Panc1 (cell line): ENCODE measurements at regions not wholly inside any gene's neighbourhood (a gene's known extent, or its start where the extent isn't known, plus 50 kb on each side); places are given as distances from the start of the nearest gene placed in this dataset.

Source experiments
- ATAC-seq: fragments of 200-7000 bp; cut with Tn5 transposase; 2 replicates; pipeline ENCODE4 v1.9.1; 2020; ENCODE audit warnings: mild to moderate bottlenecking, moderate library complexity
- BruUV-seq: library from RNA; stranded (reverse); fragments of 400-500 nt; replicated peaks from 2 replicates; lab custom pipeline; 2021; lab: Mats Ljungman, UMichigan
- CTCF ChIA-PET: fragments of 300-600 bp; sonication (Branson Sonifier 250); formaldehyde crosslinking; loops from one replicate; lab custom pipeline; 2022; ENCODE audit warnings: antibody characterized with exemption; lab: Charles Lee
- POLR2A ChIA-PET: fragments of 300-600 bp; sonication (Branson Sonifier 250); formaldehyde crosslinking; loops from one replicate; lab custom pipeline; 2022; ENCODE audit warnings: antibody characterized with exemption; lab: Charles Lee
- DNase-seq: peaks from one replicate; pipeline ENCODE4 v3.0.0-alpha.2; 2010; ENCODE audit warnings: low read depth, low spot score
- H3K27ac ChIP-seq: 2 replicates; pipeline ENCODE4 v1.5.1; 2011; ENCODE audit warnings: mild to moderate bottlenecking, low read length, inconsistent platforms
- H3K27me3 ChIP-seq: fragments of 200-500 bp; sonication (Bioruptor generic); 2 replicates; pipeline ENCODE4 v1.6.0; 2014; ENCODE audit warnings: low read length, inconsistent platforms; ENCODE audit not compliant: control insufficient read depth, insufficient read depth
- H3K36me3 ChIP-seq: fragments of 200-500 bp; sonication (Bioruptor generic); 2 replicates; pipeline ENCODE4 v1.5.1; 2014; ENCODE audit warnings: inconsistent platforms, mild to moderate bottlenecking, low read length, moderate library complexity; ENCODE audit not compliant: control insufficient read depth, insufficient read depth
- H3K4me1 ChIP-seq: 2 replicates; pipeline ENCODE4 v1.5.1; 2011; ENCODE audit warnings: inconsistent platforms, mild to moderate bottlenecking, low read length, moderate library complexity; ENCODE audit not compliant: control insufficient read depth, insufficient read depth
- H3K4me3 ChIP-seq, 2 experiments: 2 replicates each; pipeline ENCODE4 v1.5.1; 2011 to 2012; ENCODE audit warnings: low read depth in 2 of 2, low read length in 2 of 2, mild to moderate bottlenecking in 2 of 2, inconsistent platforms in 1 of 2, moderate library complexity in 1 of 2
- H3K9me3 ChIP-seq: fragments of 200-500 bp; sonication (Bioruptor generic); 2 replicates; pipeline ENCODE4 v1.5.1; 2014; ENCODE audit warnings: low read depth, mild to moderate bottlenecking, inconsistent platforms, low read length, moderate library complexity; ENCODE audit not compliant: control insufficient read depth, insufficient read depth
- CTCF ChIP-seq: fragments of 450-650 bp; IDR thresholded peaks from 2 replicates; pipeline ENCODE4 v1.5.1; 2017; ENCODE audit warnings: mild to moderate bottlenecking
- POLR2AphosphoS5 ChIP-seq: IDR thresholded peaks from 2 replicates; pipeline ENCODE4 v1.6.1; 2012; ENCODE audit warnings: mild to moderate bottlenecking, low read depth, low read length, moderate library complexity
- REST ChIP-seq, 2 experiments: IDR thresholded peaks; 2 replicates each; pipeline ENCODE4 v1.6.1; 2011 to 2012; ENCODE audit warnings: low read depth in 2 of 2, control low read depth in 1 of 2, low read length in 1 of 2, mild to moderate bottlenecking in 1 of 2, moderate library complexity in 1 of 2; ENCODE audit not compliant: insufficient read depth in 1 of 2
- SIN3A ChIP-seq: IDR thresholded peaks from 2 replicates; pipeline ENCODE4 v1.6.1; 2012; ENCODE audit warnings: low read depth, mild to moderate bottlenecking, low read length, moderate library complexity, borderline replicate concordance; ENCODE audit not compliant: insufficient read depth
- TCF7L2 ChIP-seq: IDR thresholded peaks from 2 replicates; pipeline ENCODE4 v1.6.1; 2011; ENCODE audit warnings: mild to moderate bottlenecking, low read depth, low read length, inconsistent platforms
- in situ Hi-C: cut with HindIII; loops from 2 replicates; pipeline ENCODE4 v1.10.0; 2016; ENCODE audit warnings: low sequenced_read_pairs, low pct_unique_long_range_greater_than_20kb
- intact Hi-C: fragments of 100-400 bp; cut with micrococcal nuclease; formaldehyde crosslinking; loops from one replicate; pipeline ENCODE4 v1.10.0; 2022; ENCODE audit not compliant: unreplicated experiment

DNA sequence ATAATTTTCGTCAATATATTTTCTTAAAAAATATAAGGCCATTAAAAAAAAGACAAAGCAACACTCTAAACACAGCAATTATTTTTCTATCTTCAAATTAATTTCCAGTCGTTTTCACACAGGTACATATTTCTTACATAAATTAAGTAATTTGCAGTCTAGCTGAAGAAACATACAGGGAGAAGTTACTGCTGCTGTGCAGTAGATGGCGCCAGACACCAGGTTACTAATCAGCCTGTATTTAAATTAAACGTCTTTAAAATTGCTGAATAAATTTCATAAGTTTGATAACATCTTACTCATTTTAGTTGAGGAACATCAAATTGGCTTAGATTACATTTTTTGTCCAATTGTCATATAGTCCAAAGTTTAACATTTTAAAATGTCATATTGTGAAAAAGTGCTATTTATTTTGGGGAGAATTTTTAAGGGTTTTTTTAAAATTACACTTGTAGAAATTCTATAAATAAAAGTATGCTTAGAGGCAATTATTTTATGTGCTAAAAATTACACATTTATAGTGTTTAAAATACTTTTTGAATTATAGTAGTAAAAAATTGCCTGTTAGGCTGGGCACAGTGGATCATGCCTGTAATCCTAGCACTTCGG is 88.4 kb downstream of the PMAIP1 start:
- BruUV-seq = no TSS peak
- ChIA-PET POLR2A (no interaction called here), CTCF (interaction anchor here (0.5 to 1.4 kb wide), 8 partner anchors 56 to 691 kb away, joined by 3 read pairs; no protein-coding TSS in a partner anchor)
- H3K4me1 ChIP-seq = no peaks in the 10 kb centered on the region
- H3K9me3 ChIP-seq = no peaks in the 10 kb centered on the region
- no peak overlapping the region for H3K4me3 ChIP-seq
- in situ Hi-C loops (no loop called here), intact Hi-C loops (loop anchor here (2.0 kb wide), 1 partner anchor 561 kb away; no protein-coding TSS in a partner anchor)
- DNase-seq (no peak), ATAC-seq (no peak)
- H3K27ac ChIP-seq = no peak overlapping the region
- no peaks in the 10 kb centered on the region for H3K27me3 ChIP-seq
- H3K36me3 ChIP-seq = no peaks in the 10 kb centered on the region
- TF ChIP-seq REST (IDR thresholded peaks at IDR 0.05; ENCODE audit: insufficient read depth in 1 of 2, low read depth in 2 of 2, low read length in 1 of 2) (no peak), POLR2AphosphoS5 (no peak), SIN3A (no peak), TCF7L2 (no peak), CTCF (peak; percentile 75; the same call in 1 of the 2 replicates)

DNA sequence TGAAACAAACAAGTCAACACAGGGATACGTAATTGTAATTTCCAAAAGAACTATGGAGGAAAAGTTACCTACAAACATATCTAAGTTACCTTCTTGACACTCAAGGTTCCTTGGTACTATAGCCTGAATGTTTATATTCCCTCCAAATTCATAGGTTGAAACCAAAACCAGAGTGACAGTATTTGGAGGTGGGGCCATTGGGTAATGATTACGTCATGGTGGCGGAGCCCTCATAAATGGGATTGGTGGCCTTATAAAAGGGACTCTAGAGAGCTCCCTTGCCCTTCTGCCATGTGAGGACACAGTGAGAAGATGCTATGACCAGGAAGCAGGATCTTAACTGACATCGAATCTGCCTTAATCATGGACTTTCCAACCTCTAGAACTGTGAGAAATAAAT is 87.3 kb downstream of the PMAIP1 start:
- no peak for TF ChIP-seq POLR2AphosphoS5
- TF ChIP-seq CTCF = no peak
- TF ChIP-seq REST (IDR thresholded peaks at IDR 0.05; ENCODE audit: insufficient read depth in 1 of 2, low read depth in 2 of 2, low read length in 1 of 2) = no peak
- no peak for TF ChIP-seq TCF7L2
- no peak for TF ChIP-seq SIN3A
- in situ Hi-C loops (no loop called here), intact Hi-C loops (no loop called here)
- H3K4me1 ChIP-seq = no peaks in the 10 kb centered on the region
- H3K27ac ChIP-seq = no peak overlapping the region
- no TSS peak for BruUV-seq
- no peaks in the 10 kb centered on the region for H3K9me3 ChIP-seq
- ChIA-PET POLR2A (no interaction called here), CTCF (no interaction called here)
- H3K36me3 ChIP-seq = no peaks in the 10 kb centered on the region
- DNase-seq (no peak), ATAC-seq (no peak)
- H3K27me3 ChIP-seq = no peaks in the 10 kb centered on the region
- H3K4me3 ChIP-seq = no peak overlapping the region
